Body of pancreas (tissue), 4 donors: ENCODE measurements at regions not wholly inside any gene's neighbourhood (a gene's known extent, or its start where the extent isn't known, plus 50 kb on each side); places are given as distances from the start of the nearest gene placed in this dataset.

Source experiments
- ATAC-seq: fragments of 150-250 bp; one replicate; pipeline ENCODE4 v1.9.1; 2016
- DNase-seq, 4 donors: peaks; one replicate each; pipeline ENCODE4 v3.0.0-alpha.2; 2019
- H3K27ac ChIP-seq, 4 donors: fragments of 200-600 bp; sonication (generic); 1 replicate in 3 of 4; 2 replicates in 1 of 4; pipeline versions ENCODE4 v1.5.1 to v1.6.1; 2016 to 2019; ENCODE audit warnings: mild to moderate bottlenecking in 1 of 4, mixed read lengths in 1 of 4, moderate library complexity in 1 of 4
- H3K27me3 ChIP-seq, 2 donors: fragments of 200-600 bp; sonication (generic); one replicate each; pipeline ENCODE4 v1.6.0; 2016; ENCODE audit warnings: mild to moderate bottlenecking in 1 of 2
- H3K36me3 ChIP-seq, 2 donors: fragments of 200-600 bp; sonication (generic); replicated peaks in 1 of 2; 2 replicates each; pipeline ENCODE4 v1.5.1; 2016; ENCODE audit warnings: low read depth in 2 of 2; ENCODE audit not compliant: insufficient read depth in 1 of 2
- H3K4me1 ChIP-seq: fragments of 200-600 bp; sonication (generic); one replicate; pipeline ENCODE4 v1.6.0; 2016
- H3K4me3 ChIP-seq, 2 donors: fragments of 200-600 bp; sonication (generic); 1 replicate in 1 of 2; 2 replicates in 1 of 2; pipeline ENCODE4 v1.5.1; 2016 to 2019
- H3K9me3 ChIP-seq, 3 donors: fragments of 200-600 bp; sonication (generic); 1 replicate in 2 of 3; 2 replicates in 1 of 3; pipeline ENCODE4 v1.5.1; 2016
- CTCF ChIP-seq, 7 experiments: fragments of 450-650 bp in 4 of 7; fragments of 200-600 bp in 3 of 7; sonication (generic) in 3 of 7; IDR thresholded peaks; one replicate each; pipeline ENCODE4 v1.5.1; 2016 to 2019; ENCODE audit warnings: antibody characterized with exemption in 7 of 7
- POLR2A ChIP-seq, 3 donors: fragments of 450-650 bp; IDR thresholded peaks; one replicate each; pipeline ENCODE4 v1.6.1; 2016; ENCODE audit warnings: antibody characterized with exemption in 3 of 3, mild to moderate bottlenecking in 2 of 3
- intact Hi-C: fragments of 100-400 bp; cut with DNase I; formaldehyde crosslinking; loops from one replicate; pipeline ENCODE4 v1.15.1; 2023

- no peak overlapping the region for H3K27ac ChIP-seq
- DNase-seq (no peak), ATAC-seq (no peak)
- H3K4me1 ChIP-seq: no peaks in the 10 kb centered on the region
- no peaks in the 10 kb centered on the region for H3K9me3 ChIP-seq
- H3K36me3 ChIP-seq: no peaks in the 10 kb centered on the region
- H3K4me3 ChIP-seq: no peak overlapping the region
- no peaks in the 10 kb centered on the region for H3K27me3 ChIP-seq
- TF ChIP-seq CTCF (IDR thresholded peaks at IDR 0.05): no peak
- TF ChIP-seq POLR2A (IDR thresholded peaks at IDR 0.05): no peak
- intact Hi-C loops: no loop called here
Measured at GRCh38 chr3:137958636-137959035, 51.3 kb upstream of the CLDN18 start.
